ENCODE measurements at regions not wholly inside any gene's neighbourhood (a gene's known extent, or its start where the extent isn't known, plus 50 kb on each side); places are given as distances from the start of the nearest gene placed in this dataset.

- TF ChIP-seq CTCF (IDR thresholded peaks at IDR 0.05) (no peak), POLR2A (IDR thresholded peaks at IDR 0.05) (no peak)
These were observed 343.3 kb downstream of the FBXO8 start for GRCh38 chr4:173940146-173940545.

All from right lobe of liver (tissue), 4 donors.